CD4-positive, alpha-beta memory T cell (primary cell): ENCODE measurements at regions not wholly inside any gene's neighbourhood (a gene's known extent, or its start where the extent isn't known, plus 50 kb on each side); places are given as distances from the start of the nearest gene placed in this dataset.

Source experiments
- CTCF ChIA-PET: fragments of 350-600 bp; sonication (Branson Sonifier 250); formaldehyde crosslinking; loops from one replicate; lab custom pipeline; 2021; ENCODE audit warnings: inconsistent platforms; ENCODE audit not compliant: partially characterized antibody; lab: Charles Lee
- POLR2A ChIA-PET: fragments of 350-600 bp; sonication (Branson Sonifier 250); formaldehyde crosslinking; loops from one replicate; lab custom pipeline; 2021; ENCODE audit not compliant: partially characterized antibody; lab: Charles Lee
- DNase-seq, 5 donors: peaks; one replicate each; pipeline versions ENCODE4 v3.0.0 to v3.0.0-alpha.2; 2020 to 2022; ENCODE audit warnings: mixed read lengths in 1 of 5
- H3K27ac ChIP-seq: one replicate; pipeline ENCODE4 v1.7.0; 2013; ENCODE audit warnings: low read depth, low read length
- H3K27me3 ChIP-seq: 2 replicates; pipeline ENCODE4 v1.7.0; 2013; ENCODE audit warnings: mild to moderate bottlenecking, low read length, moderate library complexity; ENCODE audit not compliant: insufficient read depth
- H3K36me3 ChIP-seq: 2 replicates; pipeline ENCODE4 v1.7.0; 2013; ENCODE audit warnings: mild to moderate bottlenecking, low read length, moderate library complexity; ENCODE audit not compliant: insufficient read depth
- H3K4me1 ChIP-seq: 2 replicates; pipeline ENCODE4 v1.7.0; 2013; ENCODE audit warnings: mild to moderate bottlenecking, low read length, moderate library complexity; ENCODE audit not compliant: insufficient read depth
- H3K4me3 ChIP-seq, 2 donors: one replicate each; pipeline ENCODE4 v1.7.0; 2013; ENCODE audit warnings: low read length in 2 of 2, mild to moderate bottlenecking in 1 of 2
- H3K9me3 ChIP-seq, 2 donors: one replicate each; pipeline ENCODE4 v1.7.0; 2013; ENCODE audit warnings: low read length in 2 of 2, control low read depth in 1 of 2; ENCODE audit not compliant: control insufficient read depth in 1 of 2
- H3K27ac Mint-ChIP-seq, 7 donors: one replicate each; pipeline ENCODE4 v1.8.0; 2020 to 2021; ENCODE audit warnings: mixed read lengths in 7 of 7, mild to moderate bottlenecking in 6 of 7, inconsistent platforms in 3 of 7, moderate library complexity in 3 of 7
- H3K27me3 Mint-ChIP-seq, 2 donors: one replicate each; pipeline ENCODE4 v1.8.0; 2020 to 2021; ENCODE audit warnings: mixed read lengths in 2 of 2
- H3K36me3 Mint-ChIP-seq, 2 donors: one replicate each; pipeline ENCODE4 v1.8.0; 2020 to 2021; ENCODE audit warnings: mixed read lengths in 2 of 2, inconsistent platforms in 1 of 2, mild to moderate bottlenecking in 1 of 2
- H3K4me1 Mint-ChIP-seq, 4 donors: one replicate each; pipeline ENCODE4 v1.8.0; 2020 to 2021; ENCODE audit warnings: mixed read lengths in 4 of 4, mild to moderate bottlenecking in 1 of 4
- H3K4me3 Mint-ChIP-seq, 8 donors: one replicate each; pipeline ENCODE4 v1.8.0; 2020 to 2021; ENCODE audit warnings: mixed read lengths in 8 of 8, mild to moderate bottlenecking in 7 of 8, moderate library complexity in 6 of 8, inconsistent platforms in 3 of 8
- H3K9me3 Mint-ChIP-seq, 8 donors: one replicate each; pipeline ENCODE4 v1.8.0; 2020 to 2021; ENCODE audit warnings: mixed read lengths in 8 of 8, mild to moderate bottlenecking in 5 of 8, inconsistent platforms in 3 of 8, moderate library complexity in 1 of 8
- intact Hi-C: fragments of 100-400 bp; cut with micrococcal nuclease; formaldehyde crosslinking; loops from one replicate; pipeline ENCODE4 v1.15.1; 2023

DNA sequence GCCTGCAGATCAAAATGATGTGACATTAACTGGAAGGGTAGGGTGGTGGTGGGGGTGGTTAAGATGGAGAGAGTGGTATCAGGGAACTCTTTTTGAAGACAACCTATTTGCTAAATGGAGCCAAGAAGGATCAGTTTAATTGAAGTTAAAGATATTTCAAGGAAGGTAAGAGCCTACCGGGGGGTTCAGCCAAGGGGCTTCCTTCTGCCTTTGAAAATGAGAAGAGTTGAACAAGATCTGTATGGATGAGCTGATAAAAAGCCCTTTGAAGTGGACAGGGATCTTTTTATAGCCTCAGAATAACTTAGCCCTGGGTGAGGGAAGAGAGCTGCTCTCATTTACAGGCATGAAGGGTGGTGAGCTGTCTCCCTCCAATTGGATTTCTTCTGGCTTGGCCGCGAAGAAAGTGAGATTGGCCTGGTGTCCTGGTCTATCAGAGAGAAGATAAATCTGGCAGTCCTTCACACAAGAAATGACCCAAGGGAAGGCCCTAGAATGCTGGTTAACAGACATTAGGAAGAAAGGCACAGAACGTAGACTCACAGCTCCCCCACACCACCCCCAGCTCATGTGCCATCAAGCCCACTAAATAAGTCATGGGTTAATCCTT lies 439.8 kb downstream of the TNS1 start:
- no peak overlapping the region for H3K4me3 ChIP-seq
- Mint-ChIP-seq H3K4me3 (no peak overlapping the region), H3K4me1 (no peaks in the 10 kb centered on the region), H3K36me3 (peaks cover 32 to 40% of the 10 kb centered on the region in 2 donors), H3K27ac (no peak overlapping the region), H3K9me3 (peaks cover 3 to 23% (median 18%) of the 10 kb centered on the region in 8 donors), H3K27me3 (peaks cover 0 to 2% of the 10 kb centered on the region in 2 donors)
- H3K4me1 ChIP-seq, result no peaks in the 10 kb centered on the region
- H3K27ac ChIP-seq, result no peak overlapping the region
- intact Hi-C loops, result no loop called here
- H3K36me3 ChIP-seq, result no peaks in the 10 kb centered on the region
- ChIA-PET POLR2A (no interaction called here), CTCF (interaction anchor here (1.2 kb wide), 1 partner anchor 10 kb away, joined by 3 read pairs; no protein-coding TSS in a partner anchor)
- no peak for DNase-seq
- H3K9me3 ChIP-seq, result no peaks in the 10 kb centered on the region
- H3K27me3 ChIP-seq, result no peaks in the 10 kb centered on the region

DNA sequence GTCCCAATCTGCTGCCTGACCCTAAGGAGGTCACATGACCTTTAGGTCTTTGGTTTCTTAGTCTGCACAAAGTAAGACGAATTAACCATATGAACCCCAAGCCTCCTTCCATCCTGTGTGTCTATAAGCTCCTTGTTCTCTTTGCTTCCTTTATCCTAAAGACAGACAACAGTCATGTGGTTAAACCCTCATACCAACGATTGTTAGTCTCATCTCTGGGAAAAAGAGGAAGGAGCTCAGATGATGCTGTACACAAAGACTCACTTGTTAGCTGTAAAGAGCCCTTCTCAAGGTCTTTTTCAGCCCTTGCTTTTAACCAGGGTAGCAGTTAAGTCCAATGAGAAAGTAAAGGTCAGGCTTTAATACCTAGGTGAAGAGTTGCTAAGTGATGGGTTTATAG lies 443.7 kb downstream of the TNS1 start:
- ChIA-PET POLR2A (no interaction called here), CTCF (no interaction called here)
- Mint-ChIP-seq H3K4me3 (no peak overlapping the region), H3K36me3 (peaks cover 21 to 25% of the 10 kb centered on the region in 2 donors), H3K9me3 (peaks cover 0 to 23% (median 18%) of the 10 kb centered on the region in 8 donors), H3K27ac (no peak overlapping the region), H3K4me1 (peaks cover 0 to 2% (median under 1%) of the 10 kb centered on the region in 4 donors), H3K27me3 (no peaks in the 10 kb centered on the region)
- H3K36me3 ChIP-seq, result no peaks in the 10 kb centered on the region
- no peak overlapping the region for H3K27ac ChIP-seq
- intact Hi-C loops, result no loop called here
- no peaks in the 10 kb centered on the region for H3K9me3 ChIP-seq
- H3K4me3 ChIP-seq, result no peak overlapping the region
- H3K27me3 ChIP-seq, result no peaks in the 10 kb centered on the region
- no peaks in the 10 kb centered on the region for H3K4me1 ChIP-seq
- no peak for DNase-seq

DNA sequence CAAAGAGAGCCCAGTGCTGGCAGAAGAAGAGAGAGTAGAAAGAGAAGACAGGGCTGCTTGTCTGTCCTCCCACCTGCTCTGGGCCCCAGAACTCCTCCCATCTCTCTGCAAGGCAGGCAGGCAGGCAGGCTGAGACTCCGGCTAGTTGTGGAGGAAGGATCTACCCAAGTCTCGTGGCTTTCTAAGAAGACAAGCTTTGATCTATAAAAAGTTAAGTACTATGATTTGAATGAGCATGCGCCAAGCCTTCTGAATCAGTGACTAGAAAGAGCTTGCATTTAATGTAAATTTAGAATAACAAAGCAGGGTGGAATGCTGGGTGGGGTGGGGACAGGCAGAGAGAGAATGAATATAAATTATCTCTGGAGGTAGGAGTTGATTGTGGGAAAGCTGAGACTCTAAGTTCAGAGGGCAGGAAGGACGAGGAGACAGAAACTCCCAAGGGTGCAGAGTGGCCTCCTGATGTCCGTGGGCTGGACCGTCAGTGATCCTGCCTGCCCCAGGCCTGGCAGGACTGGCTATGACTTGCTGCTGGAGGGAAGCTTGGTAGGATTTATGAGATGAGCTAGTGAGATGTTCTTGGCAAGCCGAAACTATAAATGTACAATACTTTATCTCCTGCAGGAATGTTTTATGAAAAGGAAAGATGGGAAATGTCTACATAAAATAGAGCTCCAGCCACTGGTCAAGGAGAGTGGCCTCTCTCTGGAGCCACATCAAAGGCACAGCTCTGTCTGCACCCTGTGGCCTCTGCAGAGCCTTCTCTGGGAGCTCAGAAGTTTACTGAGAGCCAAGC lies 447.5 kb downstream of the TNS1 start:
- no peak for DNase-seq

DNA sequence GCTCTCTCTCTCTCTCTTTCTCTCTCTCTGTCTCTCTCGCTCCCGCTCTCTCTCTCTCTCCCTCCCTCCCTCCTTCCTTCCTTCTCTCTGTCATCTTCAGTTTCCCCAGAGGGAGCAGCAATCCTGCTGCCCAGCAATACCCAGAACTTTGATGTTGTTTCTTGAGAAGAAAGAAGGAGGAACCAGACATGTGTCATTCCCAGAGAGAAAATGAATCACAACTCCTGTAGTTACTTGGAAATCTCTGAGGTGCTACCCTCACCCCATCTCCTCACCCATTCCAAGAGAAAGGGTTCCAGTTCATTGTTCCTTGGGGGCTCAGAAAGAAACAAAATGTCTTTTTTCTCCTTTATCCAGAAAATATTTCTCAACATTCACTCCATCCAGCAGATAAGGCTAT lies 449.1 kb downstream of the TNS1 start:
- Histone ChIP-seq H3K9me3 (no peaks in the 10 kb centered on the region), H3K27ac (no peak overlapping the region), H3K4me3 (no peak overlapping the region), H3K27me3 (no peaks in the 10 kb centered on the region), H3K36me3 (no peaks in the 10 kb centered on the region), H3K4me1 (no peaks in the 10 kb centered on the region)
- H3K9me3 Mint-ChIP-seq, result peaks cover 0 to 2% (median 0%) of the 10 kb centered on the region in 8 donors
- DNase-seq, result no peak
- H3K36me3 Mint-ChIP-seq, result peaks cover 3 to 6% of the 10 kb centered on the region in 2 donors
- no peak overlapping the region for H3K27ac Mint-ChIP-seq
- ChIA-PET CTCF (no interaction called here), POLR2A (no interaction called here)
- H3K4me1 Mint-ChIP-seq, result peaks cover 0 to 2% (median under 1%) of the 10 kb centered on the region in 4 donors
- intact Hi-C loops, result no loop called here
- no peaks in the 10 kb centered on the region for H3K27me3 Mint-ChIP-seq
- no peak overlapping the region for H3K4me3 Mint-ChIP-seq

More for the DNA sequence above, 447.5 kb downstream of the TNS1 start:
- Histone ChIP-seq H3K36me3 (no peaks in the 10 kb centered on the region), H3K27me3 (no peaks in the 10 kb centered on the region), H3K4me3 (no peak overlapping the region), H3K27ac (no peak overlapping the region), H3K9me3 (no peaks in the 10 kb centered on the region), H3K4me1 (no peaks in the 10 kb centered on the region)
- peaks cover 7 to 9% of the 10 kb centered on the region in 2 donors for H3K36me3 Mint-ChIP-seq
- peaks cover 0 to 6% (median 0%) of the 10 kb centered on the region in 8 donors for H3K9me3 Mint-ChIP-seq
- ChIA-PET POLR2A (no interaction called here), CTCF (no interaction called here)
- H3K27me3 Mint-ChIP-seq, result no peaks in the 10 kb centered on the region
- peaks cover 0 to 2% (median under 1%) of the 10 kb centered on the region in 4 donors for H3K4me1 Mint-ChIP-seq
- H3K27ac Mint-ChIP-seq, result no peak overlapping the region
- intact Hi-C loops, result no loop called here
- no peak overlapping the region for H3K4me3 Mint-ChIP-seq

DNA sequence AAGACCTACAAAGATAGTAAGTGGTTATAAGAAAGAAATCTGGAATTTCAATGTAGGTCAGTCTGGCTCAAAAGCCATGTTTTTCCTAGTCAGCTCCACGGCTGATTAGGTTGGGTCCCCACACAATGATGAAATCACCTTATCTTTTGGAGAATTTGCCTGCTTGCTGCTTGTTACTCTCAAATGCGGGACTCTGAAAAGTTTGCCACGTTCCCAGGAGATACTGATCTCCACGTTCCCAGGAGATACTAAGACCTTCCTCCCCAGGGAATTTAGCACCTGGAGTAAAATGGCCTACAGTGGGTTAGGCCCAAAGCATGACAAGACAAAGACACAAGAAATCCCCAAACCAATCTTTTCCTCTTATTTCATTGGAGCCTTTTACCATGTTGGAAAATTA lies 449.6 kb downstream of the TNS1 start:
- ChIA-PET POLR2A (no interaction called here), CTCF (no interaction called here)
- no peaks in the 10 kb centered on the region for H3K4me1 ChIP-seq
- H3K27me3 Mint-ChIP-seq, result no peaks in the 10 kb centered on the region
- H3K27ac Mint-ChIP-seq, result no peak overlapping the region
- H3K27ac ChIP-seq, result no peak overlapping the region
- H3K36me3 Mint-ChIP-seq, result peaks cover 2 to 3% of the 10 kb centered on the region in 2 donors
- peaks cover 0 to 2% (median under 1%) of the 10 kb centered on the region in 4 donors for H3K4me1 Mint-ChIP-seq
- H3K4me3 Mint-ChIP-seq, result no peak overlapping the region
- no peaks in the 10 kb centered on the region for H3K36me3 ChIP-seq
- intact Hi-C loops, result no loop called here
- peaks cover 0 to 2% (median 0%) of the 10 kb centered on the region in 8 donors for H3K9me3 Mint-ChIP-seq
- no peak overlapping the region for H3K4me3 ChIP-seq
- no peak for DNase-seq
- no peaks in the 10 kb centered on the region for H3K9me3 ChIP-seq
- H3K27me3 ChIP-seq, result no peaks in the 10 kb centered on the region

GRCh38 chr2:217552081-217552480 lies 450.7 kb downstream of the TNS1 start:
- Histone ChIP-seq H3K9me3 (no peaks in the 10 kb centered on the region), H3K4me3 (no peak overlapping the region), H3K27me3 (no peaks in the 10 kb centered on the region), H3K36me3 (no peaks in the 10 kb centered on the region), H3K27ac (no peak overlapping the region), H3K4me1 (no peaks in the 10 kb centered on the region)
- Mint-ChIP-seq H3K36me3 (peaks cover 2 to 3% of the 10 kb centered on the region in 2 donors), H3K9me3 (peaks cover 0 to 2% (median 0%) of the 10 kb centered on the region in 8 donors), H3K4me1 (peaks cover 0 to 2% (median under 1%) of the 10 kb centered on the region in 4 donors), H3K4me3 (no peak overlapping the region), H3K27me3 (no peaks in the 10 kb centered on the region), H3K27ac (peak overlapping the region in 1 of 7 donors; percentile 65)
- ChIA-PET CTCF (no interaction called here), POLR2A (no interaction called here)
- intact Hi-C loops, result no loop called here
- no peak for DNase-seq

DNA sequence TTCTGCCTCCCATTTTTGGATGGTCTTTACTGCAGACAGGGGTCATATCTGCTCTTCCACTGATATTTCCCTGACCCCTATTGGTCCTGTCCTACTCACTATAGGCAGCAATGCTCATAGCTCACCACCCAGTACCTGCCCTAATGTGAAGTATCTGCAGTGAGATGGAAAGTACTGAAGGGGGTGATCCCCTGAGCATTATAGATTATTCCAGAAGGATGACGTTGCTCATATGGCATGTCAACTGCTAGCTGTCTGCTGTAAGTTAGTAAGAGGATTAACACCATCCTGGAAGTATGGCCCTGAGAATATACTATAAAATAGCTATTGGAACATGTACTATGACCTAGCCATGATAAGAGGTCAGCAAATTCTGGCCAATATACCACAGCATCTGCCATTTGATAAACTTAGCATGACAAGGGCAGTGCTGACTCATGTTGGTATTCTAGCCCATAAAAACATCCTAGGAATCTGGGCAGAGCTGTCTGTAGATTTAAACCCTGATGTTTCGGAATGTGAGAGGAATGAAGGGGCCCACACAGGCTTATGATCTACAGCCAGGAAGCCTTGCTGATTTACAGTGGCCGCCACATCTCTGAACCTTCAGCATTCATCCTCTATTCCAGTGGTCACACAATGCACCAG lies 451.4 kb downstream of the TNS1 start:
- no peak for DNase-seq
- Histone ChIP-seq H3K27me3 (no peaks in the 10 kb centered on the region), H3K27ac (no peak overlapping the region), H3K4me1 (no peaks in the 10 kb centered on the region), H3K9me3 (no peaks in the 10 kb centered on the region), H3K4me3 (no peak overlapping the region), H3K36me3 (no peaks in the 10 kb centered on the region)
- Mint-ChIP-seq H3K4me3 (no peak overlapping the region), H3K36me3 (peaks cover 0 to 3% of the 10 kb centered on the region in 2 donors), H3K4me1 (peaks cover 0 to 2% (median under 1%) of the 10 kb centered on the region in 4 donors), H3K9me3 (peaks cover 0 to 2% (median 0%) of the 10 kb centered on the region in 8 donors), H3K27ac (no peak overlapping the region), H3K27me3 (no peaks in the 10 kb centered on the region)
- ChIA-PET CTCF (no interaction called here), POLR2A (no interaction called here)
- intact Hi-C loops, result no loop called here
